COR-L47 (cell line): ENCODE measurements at regions not wholly inside any gene's neighbourhood (a gene's known extent, or its start where the extent isn't known, plus 50 kb on each side); places are given as distances from the start of the nearest gene placed in this dataset.

Source experiments
- DNase-seq: peaks from one replicate; lab custom pipeline; 2025; lab: John Stamatoyannopoulos, UW

DNA sequence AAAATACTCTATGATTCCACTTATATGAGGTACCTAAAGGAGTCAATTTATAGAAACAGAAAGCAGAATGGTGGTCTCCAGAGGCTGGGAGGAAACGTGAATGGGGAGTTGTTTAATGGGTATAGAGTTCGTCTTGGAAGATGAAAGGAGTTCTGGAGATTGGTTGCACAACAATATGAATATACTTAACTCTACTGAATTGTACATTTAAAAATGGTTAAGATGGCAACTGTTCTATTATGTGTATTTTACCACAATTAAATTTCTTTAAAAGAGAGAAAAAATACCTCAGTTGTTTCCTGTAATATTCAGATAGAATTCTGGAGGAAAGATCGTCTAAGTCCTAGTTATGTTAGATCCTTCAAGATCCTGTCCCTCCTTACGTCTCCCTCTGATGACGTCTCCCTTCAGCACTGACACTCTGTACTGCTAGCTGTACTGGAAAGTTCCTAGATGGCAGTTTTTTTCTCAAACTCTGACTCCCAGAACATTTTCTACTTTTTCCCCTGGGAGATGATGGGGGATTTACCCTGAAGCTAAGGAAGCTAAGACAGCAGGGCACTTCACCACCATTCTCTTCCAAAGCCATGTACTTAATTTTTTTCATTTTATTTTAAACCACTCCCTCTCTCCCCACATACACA, 53.2 kb upstream of the CAV2 start:
- no peak for DNase-seq

DNA sequence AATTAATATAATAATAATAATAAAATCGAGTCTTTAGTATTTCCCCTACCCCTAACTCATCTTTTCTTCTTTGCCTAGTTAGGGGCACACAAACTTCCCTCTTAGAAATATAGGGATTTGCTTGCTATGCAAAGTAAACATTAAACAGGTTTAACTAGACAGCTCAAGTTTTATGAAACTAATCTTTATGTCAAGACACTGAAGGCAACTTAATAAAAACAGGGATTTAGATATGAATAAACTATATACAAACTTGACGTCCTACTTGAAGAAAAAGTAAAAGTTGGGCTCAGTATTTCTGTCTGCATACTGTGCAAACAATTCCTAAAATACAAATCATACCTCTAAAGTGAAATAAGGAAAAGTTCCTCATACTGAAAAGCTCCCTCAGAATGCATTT, 52.1 kb upstream of the CAV2 start:
- no peak for DNase-seq

DNA sequence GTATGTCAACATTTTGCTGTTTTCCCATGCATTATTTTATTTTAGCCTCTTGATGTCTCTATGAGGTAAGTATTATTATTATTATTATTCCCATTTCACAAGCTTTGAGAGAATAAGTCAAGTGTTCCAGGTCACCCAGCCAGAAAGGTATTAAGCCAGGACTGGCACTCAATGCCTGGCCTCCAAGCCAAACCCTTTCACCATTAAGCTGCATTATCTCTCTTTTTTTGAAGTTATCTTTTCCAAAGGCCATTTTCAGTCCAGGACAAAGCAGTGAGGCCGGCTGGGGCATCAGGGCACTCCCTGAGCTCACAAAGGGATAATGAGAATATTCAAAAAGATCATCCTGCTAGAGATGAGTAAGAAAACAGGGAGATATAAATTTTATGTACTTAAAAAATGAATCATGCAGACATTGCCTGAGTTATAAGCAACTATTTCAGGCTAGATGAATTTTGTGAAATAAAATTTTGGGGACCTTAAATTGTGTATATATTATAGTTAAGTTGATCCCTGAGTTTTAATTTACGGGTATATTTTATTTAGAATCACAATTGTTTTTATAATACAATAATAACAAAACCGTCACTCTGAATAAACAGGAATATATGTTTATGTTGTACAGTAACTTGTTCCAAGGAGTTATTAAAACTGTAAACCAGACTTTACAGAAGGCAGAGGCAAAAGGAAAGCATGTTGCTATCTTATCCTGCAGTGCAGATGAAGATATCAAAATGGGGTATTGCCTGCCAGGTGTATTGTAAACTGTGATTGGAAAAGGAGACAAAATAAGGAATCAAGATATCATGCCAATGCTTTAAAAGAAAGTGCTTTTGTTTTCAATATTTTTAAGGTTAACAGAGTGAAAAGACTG, 51.3 kb upstream of the CAV2 start:
- DNase-seq = no peak

DNA sequence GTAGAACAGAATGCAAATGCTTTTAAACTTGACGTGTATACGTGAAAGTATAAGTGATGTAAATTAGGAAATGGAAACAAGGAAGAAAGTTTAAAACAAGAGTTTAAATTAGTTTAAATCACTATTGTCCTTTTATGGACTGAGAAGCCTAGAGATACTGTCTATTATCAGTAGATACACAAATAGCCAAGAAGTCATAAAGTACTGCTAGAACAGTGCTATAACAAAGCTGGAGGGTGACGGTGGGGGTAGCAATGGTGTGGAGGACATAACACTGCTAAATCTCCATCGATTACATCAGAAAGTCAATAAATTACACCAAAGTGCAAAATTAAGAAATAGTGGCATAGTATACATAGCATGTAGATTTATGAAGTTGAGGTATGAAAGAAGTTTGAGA, 50.1 kb upstream of the CAV2 start:
- DNase-seq = no peak
